NOMO-1 (cell line): ENCODE measurements at regions not wholly inside any gene's neighbourhood (a gene's known extent, or its start where the extent isn't known, plus 50 kb on each side); places are given as distances from the start of the nearest gene placed in this dataset.
"Not testable (repeated sequence)": the region's sequence is repeated elsewhere in the genome, so short reads cannot be mapped to it uniquely, and the experiment has no call there.

ENCODE experiments used
- DNase-seq, 2 experiments: peaks; one replicate each; lab custom pipeline; 2025; ENCODE audit not compliant: unreplicated experiment in 2 of 2; lab: John Stamatoyannopoulos, UW

DNA sequence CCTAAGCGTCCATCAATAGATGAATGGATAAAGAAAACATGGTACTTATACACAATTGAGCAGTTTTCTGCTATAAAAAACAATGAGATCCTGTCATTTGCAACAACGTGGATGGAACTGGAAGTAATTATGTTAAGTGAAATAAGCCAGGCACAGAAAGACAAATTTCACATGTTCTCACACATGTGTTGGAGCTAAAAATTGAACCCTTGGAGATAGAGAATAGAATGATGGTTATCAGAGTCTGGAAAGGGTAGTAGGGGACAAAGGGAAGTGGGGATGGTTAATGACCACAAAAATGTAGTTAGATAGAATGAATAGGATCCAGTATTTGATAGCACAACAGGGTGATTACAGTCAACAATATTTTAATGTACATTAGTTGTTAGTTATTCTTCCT is 1033.5 kb downstream of the HACE1 start:
- DNase-seq = no peak

DNA sequence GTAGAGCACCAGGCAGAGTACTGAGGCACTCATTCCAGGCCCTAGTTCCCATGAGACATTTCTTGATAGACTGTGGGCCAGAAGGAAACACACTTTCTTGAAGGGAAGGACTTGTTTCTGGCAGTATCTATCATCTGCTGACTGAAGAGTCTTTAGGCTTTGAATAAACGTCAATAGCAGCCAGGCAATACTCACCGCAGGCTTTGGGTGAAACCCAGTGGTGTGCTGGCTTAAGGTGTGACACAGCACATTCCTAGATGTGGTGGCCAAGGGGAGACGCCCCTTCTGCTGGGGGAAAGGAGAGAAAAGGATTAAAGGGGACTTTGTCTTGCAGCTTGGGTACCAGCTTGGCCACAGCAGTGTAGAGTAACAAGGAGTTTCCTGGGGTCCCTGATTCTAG is 1039.6 kb downstream of the HACE1 start:
- no peak for DNase-seq

DNA sequence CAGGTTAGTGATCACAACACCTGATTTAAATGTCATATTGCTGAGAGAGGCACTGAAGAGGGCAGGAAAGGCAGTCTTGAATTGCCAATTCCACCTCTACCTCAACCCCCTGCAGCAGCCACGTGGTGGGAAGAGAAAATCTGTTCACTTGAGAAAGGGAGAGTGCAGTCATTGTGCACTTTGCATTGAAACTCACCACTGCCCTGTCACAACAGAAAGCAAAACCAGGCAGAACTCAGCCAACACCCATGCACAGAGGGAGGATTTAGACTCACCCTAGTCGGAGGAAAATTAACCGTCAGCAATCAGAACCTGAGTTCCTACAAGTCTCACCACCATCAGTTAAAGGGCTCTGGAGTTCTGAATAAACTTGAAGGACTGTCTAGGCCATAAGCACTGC is 1040.2 kb downstream of the HACE1 start:
- DNase-seq = no peak

DNA sequence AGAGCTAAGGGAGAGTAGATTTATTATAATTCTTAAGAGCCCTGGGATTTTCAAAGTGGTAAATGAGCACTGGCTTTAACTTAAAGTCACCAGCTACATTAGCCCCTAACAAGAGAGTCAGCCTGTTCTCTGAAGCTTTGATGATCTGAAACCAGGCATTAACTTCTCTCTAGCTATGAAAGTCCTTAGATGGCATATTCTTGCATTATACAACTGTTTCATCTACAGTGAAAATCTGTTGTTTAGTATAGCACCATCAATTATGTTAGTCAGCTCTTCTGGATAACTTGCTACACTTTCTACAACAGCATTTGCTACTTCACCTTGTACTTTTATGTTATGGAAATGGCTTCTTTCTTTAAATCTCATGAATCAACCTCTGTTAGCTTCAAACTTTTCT is 1046.7 kb downstream of the HACE1 start:
- no peak for DNase-seq

DNA sequence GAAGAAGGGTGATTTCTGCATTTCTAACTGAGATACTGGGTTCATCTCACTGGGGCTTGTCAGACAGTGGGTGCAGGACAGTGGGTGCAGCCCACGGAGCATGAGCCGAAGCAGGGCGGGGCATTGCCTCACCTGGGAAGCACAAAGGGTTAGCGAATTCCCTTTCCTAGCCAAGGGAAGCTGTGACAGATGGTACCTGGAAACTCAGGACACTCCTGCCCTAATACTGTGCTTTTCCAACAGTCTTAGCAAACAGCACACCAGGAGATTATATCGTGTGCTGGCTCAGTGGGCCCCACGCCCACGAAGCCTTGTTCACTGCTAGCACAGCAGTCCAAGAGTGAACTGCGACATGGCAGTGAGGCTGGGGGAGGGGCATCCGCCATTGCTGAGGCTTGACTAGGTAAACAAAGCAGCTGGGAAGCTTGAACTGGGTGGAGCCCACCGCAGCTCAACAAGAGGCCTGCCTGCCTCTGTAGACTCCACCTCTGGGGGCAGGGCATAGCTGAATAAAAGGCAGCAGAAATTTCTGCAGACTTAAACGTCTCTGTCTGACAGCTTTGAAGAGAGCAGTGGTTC is 1057.7 kb downstream of the HACE1 start:
- not testable (repeated sequence) for DNase-seq

DNA sequence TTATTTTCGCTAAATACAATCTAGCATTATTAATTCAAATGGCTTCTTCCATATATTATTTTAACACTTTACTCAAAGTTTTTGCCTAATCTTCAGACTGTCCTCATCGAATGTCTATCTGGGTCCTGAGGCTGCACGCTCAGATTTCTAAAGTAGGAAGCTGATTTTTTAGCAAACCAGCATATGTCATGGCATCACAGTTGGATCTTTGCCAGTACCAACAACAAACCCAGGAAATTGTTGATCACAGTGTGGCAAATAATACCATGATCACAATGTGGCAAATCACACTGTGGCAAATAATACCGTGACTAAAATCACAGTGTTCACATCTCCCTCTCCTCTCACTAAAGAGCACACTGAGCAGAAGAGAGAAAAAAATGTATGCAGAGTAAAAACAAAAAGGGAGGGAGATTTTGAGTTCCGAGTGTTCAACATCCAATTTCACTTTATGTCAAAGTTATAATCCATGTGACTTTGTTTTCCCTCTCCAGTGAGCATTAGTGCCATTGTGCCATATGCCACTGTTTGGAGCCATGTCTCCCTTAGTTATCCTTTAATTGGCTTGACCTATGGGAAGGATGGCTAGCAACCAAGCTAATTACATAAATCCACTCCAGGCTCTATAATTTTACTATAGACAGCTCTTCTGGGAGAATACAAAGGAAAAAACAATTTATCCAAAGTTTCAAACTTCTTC is 1059.6 kb downstream of the HACE1 start:
- DNase-seq = no peak

DNA sequence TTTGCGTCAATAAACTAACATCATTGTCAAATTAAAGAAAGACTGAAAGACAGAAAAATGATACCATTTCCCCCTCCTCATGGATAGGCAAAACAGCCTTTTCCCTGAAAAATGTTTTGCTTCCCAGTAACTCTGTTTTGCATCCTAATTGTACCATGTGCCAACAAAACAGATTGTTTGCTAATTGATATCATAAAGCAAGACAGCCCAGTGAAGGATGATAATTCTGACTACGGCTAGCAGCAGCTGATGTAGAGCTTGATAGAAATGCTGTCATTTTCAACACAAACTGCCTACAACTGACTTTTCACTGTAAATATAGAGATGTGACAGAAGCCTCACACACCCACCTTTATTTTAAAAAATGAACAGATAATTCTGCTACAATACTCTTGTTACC is 1061.6 kb downstream of the HACE1 start:
- no peak for DNase-seq

DNA sequence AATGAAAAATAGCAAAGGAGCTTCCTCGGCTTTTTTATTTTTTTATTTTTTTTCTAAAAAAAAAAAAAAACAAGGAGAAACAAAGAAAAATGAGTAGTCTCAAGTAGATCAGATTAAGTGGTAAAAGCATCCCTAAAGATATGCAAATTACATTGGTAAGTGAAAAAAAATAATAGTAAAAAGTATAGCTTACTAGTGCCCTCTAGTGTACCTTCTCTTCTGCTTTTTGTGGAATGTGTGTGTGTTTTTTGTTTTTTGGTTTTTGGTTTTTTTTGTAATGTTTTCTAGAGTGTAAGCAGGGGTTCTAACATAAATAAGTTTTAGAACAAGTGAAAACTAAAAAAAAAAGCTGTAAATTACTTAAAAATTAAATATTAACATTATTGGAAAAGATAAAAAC is 1062.0 kb downstream of the HACE1 start:
- DNase-seq = no peak

DNA sequence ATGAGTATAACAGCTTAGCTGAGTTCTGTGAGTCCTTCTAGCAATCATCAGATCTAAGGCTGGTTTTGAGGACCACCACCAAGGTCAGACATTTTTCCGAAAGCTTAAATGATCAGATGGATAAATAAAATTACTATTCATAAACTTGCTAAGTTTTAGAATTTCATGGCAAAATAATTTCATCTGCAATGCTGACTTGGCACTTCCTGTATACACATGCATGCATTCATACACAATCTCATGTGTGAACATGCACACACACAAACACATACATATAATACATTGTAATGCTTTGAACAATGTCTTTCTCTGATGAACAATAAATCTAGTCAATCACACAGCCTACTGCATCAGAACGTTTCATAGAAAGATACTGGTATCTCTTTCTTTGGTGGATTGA is 1068.3 kb downstream of the HACE1 start:
- no peak for DNase-seq

DNA sequence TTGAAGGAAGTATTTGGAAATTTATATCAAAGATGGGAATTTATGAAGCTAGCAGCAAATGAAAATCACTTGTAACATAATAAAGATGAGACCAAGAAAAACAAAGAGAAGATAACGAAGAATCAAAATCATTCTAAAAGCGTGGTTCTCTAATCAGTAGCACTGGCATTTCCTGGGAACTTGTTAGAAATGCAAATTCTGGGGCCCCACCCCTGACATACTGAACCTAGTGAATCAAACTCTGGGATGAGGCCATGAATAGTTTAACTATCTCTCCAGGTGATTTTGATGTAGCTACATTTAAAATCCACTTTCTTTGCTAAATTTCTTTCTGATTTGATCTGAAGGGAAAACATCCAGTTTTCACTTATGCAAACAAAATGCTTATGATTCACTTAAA is 1075.6 kb downstream of the HACE1 start:
- no peak for DNase-seq

DNA sequence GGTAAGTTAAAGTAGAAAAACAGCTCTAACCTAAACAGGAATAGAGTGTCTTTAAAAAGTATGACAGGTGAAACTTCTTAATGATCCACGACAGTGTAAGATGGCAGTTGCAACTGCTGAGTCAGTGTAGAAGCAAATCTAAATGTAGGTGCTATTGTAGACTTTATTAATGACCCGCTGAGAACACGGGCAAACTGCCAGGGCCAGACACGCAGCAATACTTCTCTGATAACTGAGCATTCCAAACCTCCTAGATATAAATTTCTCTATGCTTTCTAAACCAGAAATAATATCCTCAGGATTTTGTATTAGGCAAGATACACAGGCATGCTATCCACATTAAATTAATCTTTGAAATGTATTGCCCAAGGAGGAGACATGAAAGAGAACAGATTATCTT is 1076.4 kb downstream of the HACE1 start:
- no peak for DNase-seq

DNA sequence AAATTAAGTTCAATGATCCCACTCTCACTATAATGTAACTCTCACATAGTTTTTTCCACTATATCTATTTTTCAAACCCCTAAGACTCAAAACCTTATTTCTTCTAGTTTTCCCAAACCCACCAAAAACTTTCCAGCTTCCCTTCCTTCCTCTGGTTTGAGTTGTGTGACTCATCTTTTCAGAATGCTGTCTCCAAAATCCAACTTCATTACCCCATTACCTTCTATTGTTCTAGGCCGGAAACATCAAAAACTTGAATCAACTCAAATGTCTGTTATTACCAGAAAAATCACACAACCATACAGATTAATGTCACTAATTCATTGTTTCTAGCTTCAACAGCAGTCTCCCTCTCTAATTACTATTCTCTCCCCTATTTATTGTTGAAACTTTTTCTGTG is 1090.3 kb downstream of the HACE1 start:
- DNase-seq = no peak

DNA sequence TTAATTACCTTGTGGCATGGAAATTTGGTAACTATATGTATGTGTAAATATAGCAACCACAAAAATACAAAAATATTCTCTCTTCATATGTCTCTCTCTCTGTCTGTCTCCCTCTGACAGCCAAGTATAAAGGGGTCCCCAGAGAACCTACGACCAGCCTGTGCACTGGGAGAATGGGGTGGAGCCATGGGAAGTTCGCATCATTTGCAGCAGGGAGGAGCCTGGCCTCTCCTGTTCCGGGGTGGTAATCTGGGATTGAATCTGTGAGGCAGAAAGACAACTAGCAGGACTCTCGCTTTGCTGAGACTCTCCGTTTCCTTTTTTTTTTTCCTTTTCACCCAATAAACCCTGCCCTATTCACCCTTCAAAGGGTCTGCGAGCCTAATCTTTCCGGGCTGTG is 1109.1 kb downstream of the HACE1 start:
- no peak for DNase-seq

DNA sequence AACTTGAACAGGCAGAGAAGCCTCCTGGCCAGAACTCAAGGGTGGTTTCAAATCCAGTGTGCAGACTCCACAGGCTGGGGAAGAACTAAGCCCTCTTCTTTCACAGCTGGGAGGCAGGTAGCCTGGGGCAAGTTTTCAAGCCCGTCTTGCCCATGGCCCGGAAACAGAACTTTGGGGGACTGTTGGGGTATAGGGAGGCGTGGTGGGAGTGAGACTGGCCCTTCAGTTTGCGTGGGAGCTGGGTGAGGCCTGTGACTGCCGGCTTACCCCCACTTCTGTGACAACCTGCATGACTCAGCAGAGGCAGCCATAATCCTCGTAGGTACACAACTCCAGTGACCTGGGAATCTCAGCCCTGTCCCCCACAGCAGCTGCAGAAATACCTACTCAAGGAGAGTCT is 1125.7 kb downstream of the HACE1 start:
- no peak for DNase-seq

DNA sequence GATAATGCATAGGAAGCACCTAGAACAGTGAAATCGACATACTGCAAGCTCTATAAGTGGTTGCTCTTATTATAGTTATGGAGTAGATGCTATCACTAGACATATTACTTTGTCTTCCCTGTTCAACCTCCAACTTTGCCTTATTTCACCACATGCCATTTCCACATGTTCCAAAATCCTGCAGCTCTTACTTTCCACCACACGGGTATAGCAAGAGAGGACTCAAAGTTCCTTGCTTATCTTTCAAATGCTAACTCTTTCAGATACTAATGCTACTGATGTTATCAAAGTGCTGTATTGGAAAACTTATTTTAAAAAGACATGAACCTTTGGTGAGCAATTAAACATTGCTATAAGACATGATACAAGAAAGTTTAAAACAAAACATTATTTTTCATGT is 1130.1 kb downstream of the HACE1 start:
- no peak for DNase-seq

DNA sequence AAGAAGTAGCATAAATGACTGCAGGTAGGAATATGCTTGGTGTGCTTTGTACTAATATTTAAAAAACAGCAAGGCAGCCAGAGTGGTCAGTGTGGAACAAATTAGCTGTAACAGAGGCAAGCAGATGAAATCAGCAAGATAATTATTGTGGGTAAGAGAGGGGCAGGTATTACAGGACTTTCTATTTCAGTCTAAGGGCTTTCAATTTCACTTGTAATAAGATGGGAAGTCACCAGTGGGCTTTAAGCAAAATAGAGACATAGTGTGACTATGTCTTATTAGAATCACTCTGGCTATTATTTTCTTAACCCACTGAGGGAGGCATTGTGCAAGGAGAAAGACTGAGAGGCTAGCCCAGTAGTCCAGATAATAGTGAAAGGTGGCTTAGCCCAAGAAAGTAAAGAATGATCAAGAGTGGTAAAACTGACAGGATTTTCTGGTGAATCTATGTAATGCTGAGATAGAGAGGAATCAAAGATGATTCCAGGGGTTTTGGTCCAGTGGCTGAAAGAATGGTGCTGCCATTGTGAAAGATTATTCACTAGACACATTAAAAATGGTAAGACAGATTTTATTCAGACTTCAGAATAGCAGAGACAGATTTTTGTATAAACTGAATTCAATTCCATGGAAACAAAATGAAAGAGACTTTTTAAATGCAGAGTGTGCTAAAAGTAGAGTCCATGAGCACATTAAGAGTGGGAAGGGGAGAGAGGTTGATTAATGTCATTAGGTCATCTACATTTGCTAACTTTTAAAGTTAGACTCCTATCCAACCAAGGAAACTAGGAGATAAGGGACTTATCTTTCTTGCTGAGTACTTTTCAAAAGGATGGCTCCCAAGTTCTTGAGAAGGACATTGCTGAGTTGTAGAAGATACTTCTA is 1136.0 kb downstream of the HACE1 start:
- DNase-seq = no peak

DNA sequence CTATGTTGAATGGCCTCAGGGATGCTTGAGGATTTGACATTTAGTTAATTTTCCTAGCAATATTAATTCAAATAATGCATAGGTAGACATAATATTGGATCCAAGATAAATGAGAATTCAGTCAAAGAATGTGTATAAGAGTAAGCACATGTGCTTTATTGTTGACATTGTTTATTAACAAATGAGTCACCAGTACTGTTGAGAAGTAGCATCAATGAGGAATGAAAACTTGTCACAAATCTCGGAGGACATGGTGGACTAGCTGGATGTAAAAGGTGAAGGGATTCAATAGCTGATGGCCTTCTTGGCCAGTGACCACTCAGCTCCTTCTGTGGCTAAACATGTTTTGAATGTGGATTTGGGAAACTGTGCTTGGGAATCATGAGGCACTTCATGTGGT is 1137.0 kb downstream of the HACE1 start:
- no peak for DNase-seq

DNA sequence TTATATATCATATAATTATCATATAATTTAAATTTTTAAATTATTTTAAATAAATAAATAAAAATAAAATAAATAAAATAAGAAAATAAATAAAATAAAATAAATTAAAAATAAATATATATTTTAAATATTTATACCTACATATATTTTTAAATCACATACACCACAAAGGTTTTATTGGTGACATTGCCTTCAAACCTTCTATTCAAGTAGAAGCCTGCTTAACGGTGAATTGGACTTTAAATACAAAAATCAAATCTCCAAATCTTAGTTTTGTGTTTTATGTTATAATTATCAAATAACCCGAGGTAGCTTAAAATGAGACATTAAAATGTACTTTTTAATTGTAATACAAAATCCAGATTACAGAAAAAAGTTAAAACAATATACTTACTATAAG is 1137.8 kb downstream of the HACE1 start:
- no peak for DNase-seq

DNA sequence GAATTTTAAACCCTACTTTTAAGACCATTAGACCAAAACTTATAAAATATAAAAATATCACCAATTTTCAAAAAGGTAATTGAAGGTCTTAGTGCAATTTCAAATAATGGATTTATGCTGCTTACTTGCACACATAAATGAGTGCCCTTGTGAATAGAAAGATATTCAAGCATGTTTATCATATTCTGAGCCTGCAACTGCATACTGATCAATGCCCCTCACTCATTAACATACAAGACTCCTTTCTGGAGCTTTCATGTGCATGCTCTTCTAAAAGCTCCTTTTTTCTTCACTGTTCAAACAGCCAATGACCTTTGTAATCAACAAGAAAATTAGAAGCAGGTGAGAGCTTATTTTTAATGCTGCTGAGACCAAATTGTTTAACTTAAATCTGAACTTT is 1139.3 kb downstream of the HACE1 start:
- no peak for DNase-seq

DNA sequence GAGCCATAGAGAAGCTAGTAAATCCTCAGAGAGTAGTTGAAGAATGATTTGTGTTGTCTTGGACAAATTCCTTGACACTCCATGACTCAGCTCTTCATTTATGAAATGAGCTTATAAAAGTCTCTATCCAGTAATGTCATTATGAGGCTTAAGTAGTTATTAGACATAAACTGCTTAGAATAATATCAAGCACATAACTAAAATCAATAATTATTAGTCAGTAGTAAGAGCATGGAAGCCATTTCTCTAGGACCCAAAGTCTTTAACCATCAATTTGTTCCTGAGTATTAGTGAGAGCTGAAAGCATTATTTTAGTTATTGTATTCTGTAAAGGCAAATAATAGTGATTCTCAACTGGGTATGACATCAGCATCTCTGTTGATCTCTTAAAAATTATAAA is 1140.2 kb downstream of the HACE1 start:
- no peak for DNase-seq

DNA sequence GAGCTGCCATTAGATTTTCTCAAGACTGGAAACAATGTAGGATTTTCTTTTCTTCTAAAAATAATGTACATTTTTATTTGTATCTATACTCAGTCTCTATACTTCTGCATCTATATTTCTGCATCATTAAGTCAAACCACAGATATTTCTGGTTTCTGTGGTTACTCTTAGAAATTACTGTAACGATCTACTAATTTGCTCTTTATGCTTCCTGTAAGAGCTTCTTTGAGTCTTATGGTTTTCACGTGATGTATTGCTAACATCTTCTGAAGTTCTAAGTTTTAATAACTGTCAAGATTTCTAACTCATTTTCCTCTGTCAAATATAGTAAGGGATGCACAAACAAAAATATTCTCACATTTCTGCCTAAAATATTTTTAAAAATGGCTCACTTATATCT is 1144.5 kb downstream of the HACE1 start:
- no peak for DNase-seq

DNA sequence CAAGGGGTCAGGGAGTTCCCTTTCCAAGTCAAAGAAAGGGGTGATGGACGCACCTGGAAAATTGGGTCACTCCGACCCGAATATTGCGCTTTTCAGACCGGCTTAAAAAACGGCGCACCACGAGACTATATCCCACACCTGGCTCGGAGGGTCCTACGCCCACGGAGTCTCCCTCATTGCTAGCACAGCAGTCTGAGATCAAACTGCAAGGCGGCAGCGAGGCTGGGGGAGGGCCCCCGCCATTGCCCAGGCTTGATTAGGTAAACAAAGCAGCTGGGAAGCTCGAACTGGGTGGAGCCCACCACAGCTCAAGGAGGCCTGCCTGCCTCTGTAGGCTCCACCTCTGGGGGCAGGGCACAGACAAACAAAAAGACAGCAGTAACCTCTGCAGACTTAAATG is 1150.5 kb downstream of the HACE1 start:
- DNase-seq = not testable (repeated sequence)
